ENCODE measurements at regions not wholly inside any gene's neighbourhood (a gene's known extent, or its start where the extent isn't known, plus 50 kb on each side); places are given as distances from the start of the nearest gene placed in this dataset.

DNA sequence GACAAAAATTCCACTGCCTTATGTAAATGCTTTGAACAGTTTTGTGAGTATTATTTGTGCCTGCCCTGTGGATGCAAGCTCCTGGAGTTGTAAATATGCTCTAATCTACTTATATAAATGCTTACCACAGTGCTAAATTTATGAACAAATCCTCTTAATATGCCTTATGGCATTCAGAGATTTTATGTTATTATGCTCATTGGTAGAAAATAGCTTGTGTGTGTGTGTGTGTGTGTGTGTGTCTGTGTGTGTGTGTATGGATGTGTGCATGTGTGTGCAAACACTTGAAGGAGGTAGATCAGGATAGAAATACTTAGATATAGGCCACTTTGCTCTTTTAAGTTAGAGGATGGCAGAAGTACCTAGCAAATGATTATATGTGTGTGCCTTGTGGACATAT is 253.9 kb downstream of the TAF11L14 start:
- Mint-ChIP-seq H3K27me3 (no peaks in the 10 kb centered on the region), H3K27ac (no peak overlapping the region), H3K9me3 (peaks cover 10% of the 10 kb centered on the region), H3K4me1 (ENCODE audit: unreplicated experiment) (no peaks in the 10 kb centered on the region), H3K36me3 (no peaks in the 10 kb centered on the region), H3K4me3 (no peak overlapping the region)
- DNase-seq (ENCODE audit: extremely low spot score, unreplicated experiment): no peak
- TF ChIP-seq, protein P1, sequence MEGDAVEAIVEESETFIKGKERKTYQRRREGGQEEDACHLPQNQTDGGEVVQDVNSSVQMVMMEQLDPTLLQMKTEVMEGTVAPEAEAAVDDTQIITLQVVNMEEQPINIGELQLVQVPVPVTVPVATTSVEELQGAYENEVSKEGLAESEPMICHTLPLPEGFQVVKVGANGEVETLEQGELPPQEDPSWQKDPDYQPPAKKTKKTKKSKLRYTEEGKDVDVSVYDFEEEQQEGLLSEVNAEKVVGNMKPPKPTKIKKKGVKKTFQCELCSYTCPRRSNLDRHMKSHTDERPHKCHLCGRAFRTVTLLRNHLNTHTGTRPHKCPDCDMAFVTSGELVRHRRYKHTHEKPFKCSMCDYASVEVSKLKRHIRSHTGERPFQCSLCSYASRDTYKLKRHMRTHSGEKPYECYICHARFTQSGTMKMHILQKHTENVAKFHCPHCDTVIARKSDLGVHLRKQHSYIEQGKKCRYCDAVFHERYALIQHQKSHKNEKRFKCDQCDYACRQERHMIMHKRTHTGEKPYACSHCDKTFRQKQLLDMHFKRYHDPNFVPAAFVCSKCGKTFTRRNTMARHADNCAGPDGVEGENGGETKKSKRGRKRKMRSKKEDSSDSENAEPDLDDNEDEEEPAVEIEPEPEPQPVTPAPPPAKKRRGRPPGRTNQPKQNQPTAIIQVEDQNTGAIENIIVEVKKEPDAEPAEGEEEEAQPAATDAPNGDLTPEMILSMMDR (conservative IDR thresholded peaks at IDR 0.05): no peak

DNA sequence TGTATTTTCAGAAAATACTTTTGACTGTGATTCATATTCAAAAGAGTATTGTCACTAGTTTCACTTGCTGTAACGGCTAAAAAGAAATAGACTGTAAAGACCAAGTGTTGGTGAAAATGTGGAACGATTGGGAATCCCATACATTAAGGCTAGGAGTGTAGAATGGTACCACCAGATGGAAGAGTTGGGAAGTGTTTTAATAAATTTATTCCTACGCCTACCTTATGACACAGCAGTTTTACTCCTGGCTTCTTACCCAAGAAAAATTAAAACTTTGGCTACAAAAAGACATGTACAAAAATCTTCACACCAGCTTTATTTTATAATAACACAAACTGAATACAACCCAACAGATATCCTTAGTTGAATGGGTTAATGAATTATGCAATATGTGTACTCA is 256.2 kb downstream of the TAF11L14 start:
- no peaks in the 10 kb centered on the region for H3K27me3 Mint-ChIP-seq
- no peaks in the 10 kb centered on the region for H3K4me1 Mint-ChIP-seq (ENCODE audit: unreplicated experiment)
- H3K27ac Mint-ChIP-seq: no peak overlapping the region
- H3K9me3 Mint-ChIP-seq: peaks cover 3% of the 10 kb centered on the region
- no peaks in the 10 kb centered on the region for H3K36me3 Mint-ChIP-seq
- H3K4me3 Mint-ChIP-seq: no peak overlapping the region
- TF ChIP-seq, protein P1 (conservative IDR thresholded peaks at IDR 0.05): no peak
- no peak for DNase-seq (ENCODE audit: extremely low spot score, unreplicated experiment)

DNA sequence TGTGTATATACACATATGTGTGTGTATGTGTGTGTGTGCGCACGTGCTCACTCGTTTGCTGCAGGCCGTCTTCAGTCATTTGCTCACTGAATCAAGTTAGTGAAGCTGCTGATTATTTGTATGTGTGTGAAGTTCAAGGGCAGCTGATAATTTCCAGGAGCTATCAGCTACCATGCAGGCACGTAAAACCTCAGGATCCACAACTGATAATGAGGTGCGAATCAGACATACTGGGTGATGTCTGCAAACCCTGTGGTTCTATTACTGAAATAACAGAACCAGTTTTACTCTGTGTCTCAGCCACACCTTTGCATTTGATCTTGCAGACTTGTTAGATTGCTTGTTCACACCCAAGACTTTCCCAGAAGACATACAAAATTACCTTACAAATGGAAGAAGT is 257.6 kb downstream of the TAF11L14 start:
- no peak for DNase-seq (ENCODE audit: extremely low spot score, unreplicated experiment)
- Mint-ChIP-seq H3K4me3 (no peak overlapping the region), H3K27me3 (no peaks in the 10 kb centered on the region), H3K4me1 (ENCODE audit: unreplicated experiment) (no peaks in the 10 kb centered on the region), H3K9me3 (peaks cover 3% of the 10 kb centered on the region), H3K27ac (no peak overlapping the region), H3K36me3 (no peaks in the 10 kb centered on the region)
- TF ChIP-seq, protein P1 (conservative IDR thresholded peaks at IDR 0.05): no peak

DNA sequence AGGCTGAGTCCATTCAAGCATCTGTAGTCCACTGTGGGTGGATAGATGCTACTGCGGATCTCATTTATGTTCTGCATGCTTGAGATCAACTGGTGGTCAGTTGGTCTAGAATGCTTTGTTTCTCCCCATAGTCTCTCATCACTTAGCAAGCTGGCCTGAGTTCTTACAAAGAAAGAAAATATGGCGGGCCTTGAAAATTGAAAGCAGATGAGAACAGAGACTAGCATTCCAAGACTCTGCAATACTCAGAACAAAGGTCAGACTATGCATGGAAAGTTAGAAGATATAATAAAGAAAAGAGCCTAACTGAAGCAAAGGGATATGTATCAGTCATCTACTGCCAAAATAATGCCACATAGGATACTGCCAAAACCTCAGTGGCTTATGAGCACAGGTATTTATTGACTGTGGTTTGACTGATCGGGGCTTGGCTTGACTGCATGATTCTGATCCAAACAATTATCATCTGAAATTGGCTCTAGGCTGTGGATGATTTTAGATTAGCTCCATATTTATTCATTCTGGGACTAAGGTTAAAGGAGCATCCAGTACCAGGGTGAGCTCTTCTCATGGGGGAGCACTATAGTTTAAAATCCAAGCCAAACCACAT is 258.9 kb downstream of the TAF11L14 start:
- TF ChIP-seq, protein P1 (conservative IDR thresholded peaks at IDR 0.05): no peak
- Mint-ChIP-seq H3K4me3 (no peak overlapping the region), H3K9me3 (no peaks in the 10 kb centered on the region), H3K36me3 (no peaks in the 10 kb centered on the region), H3K27ac (no peak overlapping the region), H3K27me3 (no peaks in the 10 kb centered on the region), H3K4me1 (ENCODE audit: unreplicated experiment) (no peaks in the 10 kb centered on the region)
- no peak for DNase-seq (ENCODE audit: extremely low spot score, unreplicated experiment)

DNA sequence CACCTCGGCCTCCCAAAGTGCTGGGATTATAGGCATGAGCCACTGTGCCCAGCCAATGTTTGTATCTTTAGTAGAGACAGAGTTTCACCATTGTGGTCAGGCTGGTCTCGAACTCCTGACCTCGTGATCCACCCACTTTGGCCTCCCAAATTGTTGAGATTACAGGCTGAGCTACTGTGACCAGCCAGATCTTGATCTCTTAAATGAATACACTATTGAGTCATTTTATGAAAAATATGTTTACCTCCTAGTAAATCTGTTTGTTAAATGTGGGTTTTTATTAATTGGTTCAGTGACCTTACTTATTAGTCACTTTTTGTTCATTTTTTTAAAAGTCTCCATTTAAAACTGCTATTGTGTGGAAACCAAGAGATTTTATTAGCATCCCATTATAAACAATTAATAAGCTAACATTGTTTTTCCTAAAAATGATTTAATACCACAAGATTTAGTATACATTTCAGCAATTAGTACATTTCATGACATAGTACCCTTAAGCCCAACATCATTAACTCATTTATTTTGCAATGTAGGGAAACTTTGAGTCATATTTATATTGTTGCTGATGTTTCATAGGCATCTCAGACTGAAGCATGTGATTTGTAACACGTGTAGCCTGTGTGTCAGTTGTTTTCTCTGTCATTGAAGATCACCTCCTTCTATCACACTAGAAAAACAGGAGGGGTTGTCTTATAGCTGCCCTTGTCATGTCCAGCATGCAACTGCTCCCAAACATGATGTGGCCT is 261.2 kb downstream of the TAF11L14 start:
- TF ChIP-seq, protein P1 (conservative IDR thresholded peaks at IDR 0.05): no peak
- Mint-ChIP-seq H3K27ac (no peak overlapping the region), H3K9me3 (no peaks in the 10 kb centered on the region)

More for the DNA sequence above, 261.2 kb downstream of the TAF11L14 start:
- no peak overlapping the region for H3K4me3 Mint-ChIP-seq
- DNase-seq (ENCODE audit: extremely low spot score, unreplicated experiment): no peak
- H3K36me3 Mint-ChIP-seq: no peaks in the 10 kb centered on the region
- H3K27me3 Mint-ChIP-seq: no peaks in the 10 kb centered on the region
- H3K4me1 Mint-ChIP-seq (ENCODE audit: unreplicated experiment): no peaks in the 10 kb centered on the region
